NCI-H345 treated with DMSO at 0.1 percent for 48 hours (cell line): ENCODE measurements at regions not wholly inside any gene's neighbourhood (a gene's known extent, or its start where the extent isn't known, plus 50 kb on each side); places are given as distances from the start of the nearest gene placed in this dataset.

ENCODE experiments used
- DNase-seq: peaks from one replicate; lab custom pipeline; 2025; ENCODE audit not compliant: unreplicated experiment; lab: John Stamatoyannopoulos, UW

DNA sequence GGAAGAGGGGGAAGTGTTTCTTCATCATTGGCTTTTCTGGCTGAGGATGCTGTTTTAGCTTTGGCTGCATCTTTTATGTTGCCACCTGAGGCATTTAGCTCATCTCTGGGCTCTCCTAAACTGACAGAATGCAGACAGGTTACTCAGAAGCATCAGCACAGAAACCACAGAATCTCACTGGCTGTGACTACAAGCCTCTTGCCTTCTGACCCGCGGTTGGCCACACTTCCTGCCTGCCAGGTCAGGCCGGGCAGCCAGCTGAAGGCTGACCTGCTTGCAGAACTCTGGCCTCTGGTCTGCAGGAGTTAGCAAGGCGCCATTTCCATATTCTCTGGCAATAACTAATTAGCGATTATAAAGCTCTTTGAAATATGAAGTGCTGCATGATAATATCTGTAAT is 366.5 kb downstream of the MID1IP1 start:
- no peak for DNase-seq

DNA sequence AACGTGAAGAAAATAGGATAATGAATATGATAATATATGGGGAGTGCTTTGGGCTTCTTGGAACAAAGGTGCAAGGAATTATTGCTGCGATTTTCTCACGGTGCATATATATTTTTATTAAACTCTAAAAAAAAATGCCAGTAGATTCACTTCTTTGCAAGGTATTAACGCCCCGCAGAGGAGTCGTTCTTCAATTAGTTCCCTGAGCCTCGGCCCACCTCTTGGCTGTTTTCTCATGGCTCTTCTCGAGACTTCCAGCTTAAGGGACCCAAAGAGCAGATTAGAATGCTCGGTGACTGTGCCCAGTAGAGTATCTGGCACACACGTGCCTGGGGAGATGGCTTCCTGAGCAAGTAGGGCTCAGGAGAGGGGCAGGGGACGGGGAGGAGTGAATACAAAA is 367.4 kb downstream of the MID1IP1 start:
- DNase-seq: no peak

DNA sequence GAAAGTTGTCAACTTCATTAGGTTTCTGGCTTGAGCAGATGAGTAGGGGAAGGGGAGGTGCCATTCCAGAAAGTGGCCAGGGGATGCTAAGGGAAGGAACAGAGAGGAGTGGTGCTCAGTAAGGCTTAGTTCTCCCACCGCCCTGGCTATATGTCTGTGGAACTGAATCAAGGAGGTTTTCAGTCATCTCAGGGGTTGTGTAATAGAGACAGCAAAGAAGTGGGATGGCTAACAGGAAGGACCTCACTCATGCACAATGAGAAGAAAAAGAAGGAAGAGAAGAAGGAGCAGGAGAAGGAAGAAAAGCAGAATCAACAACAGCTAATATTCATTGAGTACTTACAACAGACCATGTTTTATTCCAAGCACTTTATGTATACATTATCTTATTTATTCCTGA is 368.7 kb downstream of the MID1IP1 start:
- no peak for DNase-seq

DNA sequence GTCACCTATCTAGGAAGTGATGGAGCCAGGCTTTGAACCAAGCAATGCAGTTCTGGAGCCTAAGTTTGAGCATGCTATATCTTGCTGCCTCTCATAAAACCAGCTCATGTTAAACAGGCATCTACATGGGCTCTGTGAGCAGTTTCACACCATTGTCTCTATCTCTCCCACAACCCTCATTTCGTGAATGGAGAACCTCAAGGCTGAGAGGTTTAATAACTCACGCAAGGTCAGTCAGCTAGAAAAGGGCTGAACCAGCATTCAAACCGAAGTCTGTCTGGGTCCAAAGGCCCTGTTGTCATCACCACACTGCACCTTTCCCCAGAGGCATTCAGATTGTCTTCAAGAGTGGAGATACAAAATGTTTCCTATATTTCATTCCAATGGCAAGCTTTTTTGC is 369.2 kb downstream of the MID1IP1 start:
- DNase-seq: no peak

DNA sequence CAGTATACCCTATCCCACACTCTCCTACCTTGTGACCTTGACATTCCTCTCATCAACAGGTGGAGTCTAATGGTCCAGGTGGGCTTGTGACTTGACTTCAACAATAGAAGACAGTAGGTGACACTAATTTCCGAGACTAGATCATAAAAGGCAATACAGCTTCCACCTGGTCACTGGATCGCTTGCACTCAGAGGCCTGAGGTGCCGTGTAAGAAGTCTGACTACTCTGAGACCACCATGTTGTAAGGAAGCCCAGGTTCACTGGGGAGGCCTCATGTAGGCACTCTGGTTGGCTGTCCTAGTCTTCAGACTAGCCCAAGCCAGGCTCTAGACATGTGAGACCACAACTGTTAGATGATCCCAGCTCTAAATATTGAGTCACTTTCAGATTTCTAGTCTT is 370.4 kb downstream of the MID1IP1 start:
- DNase-seq: no peak

DNA sequence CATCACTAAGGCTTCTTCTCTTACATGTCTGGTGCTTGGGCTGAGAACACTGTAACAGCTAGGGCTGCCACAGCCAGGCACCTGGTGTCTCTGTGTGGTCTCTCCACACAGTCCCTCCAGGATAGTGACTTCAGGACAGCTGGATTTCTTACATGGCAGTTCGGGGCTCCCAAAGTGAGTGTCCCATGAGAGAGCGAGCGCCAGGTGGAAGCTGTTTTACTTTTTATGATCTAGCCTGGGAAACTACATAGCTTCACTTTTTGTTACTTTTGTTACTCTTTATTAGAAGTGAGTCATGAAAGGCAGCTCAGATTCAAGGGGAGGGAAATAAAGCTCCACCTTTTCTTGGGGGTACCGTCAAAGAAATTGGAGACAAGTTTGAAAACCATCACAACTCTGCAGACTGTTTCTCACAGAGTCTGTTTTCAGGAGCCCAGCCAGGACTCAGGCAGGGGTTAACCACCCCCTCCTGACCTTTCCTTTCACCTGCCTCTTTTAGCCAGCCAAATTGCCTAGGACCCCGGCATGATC is 373.0 kb downstream of the MID1IP1 start:
- DNase-seq: no peak

DNA sequence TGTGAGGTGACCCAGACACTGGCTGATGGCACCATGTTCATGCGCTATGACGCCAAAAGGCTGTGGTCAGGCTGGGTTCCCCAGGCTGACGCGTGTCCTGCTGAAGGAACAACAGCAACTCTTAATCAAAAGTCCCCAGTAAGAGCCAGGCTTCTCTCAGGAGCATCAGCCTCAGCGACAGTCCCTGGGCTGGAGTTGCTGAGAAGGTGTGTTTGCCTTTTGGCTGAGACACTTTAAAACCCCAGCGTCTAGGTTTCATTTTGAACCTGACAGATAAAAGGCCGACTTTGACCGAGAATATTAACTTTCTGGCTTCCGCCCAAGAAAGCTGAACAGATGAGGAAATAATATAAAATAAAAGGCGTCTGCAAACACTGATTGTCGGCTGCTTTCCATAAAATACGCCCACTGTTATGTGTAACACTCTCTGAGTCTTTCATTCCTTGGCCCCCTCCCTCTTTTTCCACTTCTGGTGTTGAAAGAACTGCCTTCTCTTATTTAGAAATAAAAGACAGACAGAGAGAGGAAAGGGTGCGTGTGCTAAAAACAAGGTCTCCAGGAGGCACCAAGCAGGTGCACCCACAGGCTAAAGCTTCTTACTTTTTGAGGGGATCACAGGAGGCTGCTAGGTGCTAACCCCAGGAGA is 373.6 kb downstream of the MID1IP1 start:
- DNase-seq: no peak

DNA sequence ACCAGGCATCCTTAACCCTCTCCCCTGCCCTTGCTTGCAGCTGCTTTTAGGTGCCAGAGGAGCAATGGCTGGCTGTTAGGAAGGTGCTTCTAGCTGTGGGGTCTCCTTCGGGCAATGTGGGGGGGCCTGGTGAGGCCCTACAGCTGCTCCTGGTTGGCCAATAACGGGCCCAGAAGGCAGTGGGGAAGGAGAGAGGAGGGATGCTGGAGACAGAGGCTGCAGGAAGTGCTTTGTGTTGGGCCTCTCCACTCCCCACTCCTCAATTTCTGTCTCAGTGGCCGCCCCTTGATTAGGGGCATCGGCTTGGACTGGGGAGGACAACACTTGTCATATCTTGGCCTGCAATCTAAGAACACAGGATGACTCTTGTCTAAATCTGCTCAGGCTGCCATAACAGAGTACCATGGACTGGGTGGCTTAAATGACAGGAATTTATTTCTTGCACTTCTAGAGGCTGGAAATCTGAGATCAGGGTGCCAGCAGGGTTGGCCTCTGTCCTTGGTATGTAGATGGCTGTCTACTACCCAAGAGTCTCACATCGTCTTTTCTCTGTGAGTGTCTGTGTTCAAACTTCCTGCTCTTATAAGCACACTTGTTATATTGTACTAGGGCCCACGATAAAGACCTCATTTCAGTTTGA is 374.3 kb downstream of the MID1IP1 start:
- no peak for DNase-seq

DNA sequence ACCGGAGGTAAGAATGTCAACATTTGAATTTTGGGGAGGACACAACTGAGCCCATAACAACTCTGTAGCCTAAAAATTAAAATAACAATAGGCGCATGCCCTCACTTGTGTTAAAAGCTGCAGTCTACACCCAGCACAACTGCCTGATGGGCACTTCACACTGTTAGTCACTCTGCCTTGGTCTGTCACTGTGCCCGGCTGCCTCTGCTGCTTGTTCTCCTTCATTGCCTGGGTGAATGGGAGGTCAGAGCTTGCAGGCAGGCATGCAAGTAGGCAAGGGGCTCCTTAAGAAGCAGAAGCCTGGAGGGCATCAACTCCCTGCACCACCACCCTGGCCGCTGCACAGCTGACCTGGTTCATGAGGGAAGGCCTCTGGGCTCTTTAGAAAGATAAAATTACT is 374.8 kb downstream of the MID1IP1 start:
- no peak for DNase-seq

DNA sequence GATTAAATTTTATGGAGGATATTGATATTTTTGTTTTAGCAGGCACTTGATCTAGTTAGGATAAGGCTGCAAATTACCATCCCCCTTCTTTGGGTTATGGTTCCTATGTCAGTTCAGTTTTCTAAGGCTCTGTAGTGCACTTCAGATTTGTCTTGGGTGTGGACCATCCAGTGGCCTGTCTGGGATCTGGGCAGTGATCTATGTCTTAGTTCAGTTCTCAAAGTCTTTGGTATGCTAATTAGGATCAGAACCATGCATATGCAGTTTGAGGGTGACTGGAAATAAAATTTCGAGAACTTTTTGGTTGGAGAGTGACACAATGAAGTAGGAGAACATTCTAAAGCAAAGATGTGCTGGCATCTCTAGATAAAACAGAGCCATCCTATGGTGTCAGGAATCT is 388.2 kb downstream of the MID1IP1 start:
- DNase-seq: no peak

DNA sequence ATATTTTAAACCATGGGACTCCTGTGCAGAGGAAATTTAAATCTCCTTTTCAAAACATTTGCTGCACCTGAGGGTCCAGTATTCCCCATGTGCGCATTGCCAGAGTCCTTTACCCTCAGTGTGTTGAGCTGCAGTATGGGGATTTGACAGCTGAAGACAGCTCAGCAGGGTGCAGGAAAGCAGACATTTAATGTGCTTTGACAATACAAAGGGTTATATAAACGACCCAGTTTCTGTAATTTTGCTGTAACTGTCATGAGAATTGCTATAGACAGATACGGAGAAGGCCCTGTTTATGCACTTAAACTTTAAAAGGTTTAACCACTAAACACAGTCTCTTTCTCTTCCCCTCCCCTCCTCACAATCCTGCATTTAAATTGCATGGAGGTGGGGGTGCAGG is 393.4 kb downstream of the MID1IP1 start:
- DNase-seq: no peak

DNA sequence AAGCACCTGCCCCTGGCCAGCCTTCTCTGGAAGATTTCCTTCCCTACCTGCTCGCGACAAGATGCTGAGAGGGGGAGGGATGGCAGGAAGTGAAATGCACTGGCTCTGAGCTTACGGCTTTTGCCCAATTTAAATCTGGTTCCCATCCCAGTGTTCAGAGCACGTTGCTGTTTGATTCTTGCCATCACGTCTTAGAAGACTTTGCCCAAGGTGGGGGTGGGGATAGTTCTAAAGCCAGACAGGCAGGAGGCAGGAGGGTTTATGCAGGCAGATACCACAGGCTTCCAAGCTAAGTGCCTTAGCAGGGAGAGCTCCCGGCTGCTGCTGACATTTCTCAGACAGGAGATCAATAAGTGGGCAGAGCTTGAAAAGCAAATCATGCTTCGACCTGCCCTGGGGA is 393.9 kb downstream of the MID1IP1 start:
- no peak for DNase-seq

DNA sequence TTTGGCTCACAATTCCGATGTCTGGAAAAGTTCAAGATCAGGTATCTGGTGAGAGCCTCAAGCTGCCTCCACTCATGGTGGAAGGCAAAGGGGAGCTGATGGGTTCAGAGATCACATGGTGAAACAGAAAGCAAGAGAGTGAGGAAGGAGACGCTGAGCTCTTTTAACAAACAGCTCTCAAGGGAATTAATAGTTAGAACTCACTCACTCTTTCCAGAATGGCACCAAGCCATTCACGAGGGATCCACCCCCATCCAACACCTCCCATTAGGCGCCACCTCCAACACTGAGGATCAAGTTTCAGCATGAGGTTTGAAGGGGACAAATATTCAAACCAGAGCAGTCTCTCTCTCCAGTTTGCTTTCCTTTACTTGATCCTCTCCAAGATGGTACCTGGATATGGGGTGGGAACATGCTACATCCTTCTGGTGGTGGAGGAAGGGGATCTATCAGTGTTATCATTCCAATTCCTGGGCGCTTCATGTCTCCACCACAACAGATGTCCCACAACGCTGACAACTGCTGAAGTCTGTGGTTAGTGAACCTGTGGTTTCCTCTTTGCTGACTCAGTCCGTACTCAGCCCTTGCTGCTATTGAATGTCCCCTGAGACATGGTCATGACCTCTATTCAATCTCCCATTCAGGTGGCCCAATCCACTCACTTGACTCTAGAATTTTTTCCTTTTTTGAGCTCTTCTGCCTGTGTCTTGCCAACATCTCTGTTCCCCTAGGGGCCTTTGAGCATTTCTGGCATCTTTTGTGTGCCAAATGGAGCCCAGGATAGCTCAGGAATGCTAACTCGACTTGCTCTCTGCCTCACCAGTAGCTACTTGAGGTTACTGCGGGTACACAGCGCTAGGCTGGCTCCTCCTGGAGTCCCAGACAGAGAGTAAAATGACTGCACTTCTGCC is 395.2 kb downstream of the MID1IP1 start:
- DNase-seq: no peak

DNA sequence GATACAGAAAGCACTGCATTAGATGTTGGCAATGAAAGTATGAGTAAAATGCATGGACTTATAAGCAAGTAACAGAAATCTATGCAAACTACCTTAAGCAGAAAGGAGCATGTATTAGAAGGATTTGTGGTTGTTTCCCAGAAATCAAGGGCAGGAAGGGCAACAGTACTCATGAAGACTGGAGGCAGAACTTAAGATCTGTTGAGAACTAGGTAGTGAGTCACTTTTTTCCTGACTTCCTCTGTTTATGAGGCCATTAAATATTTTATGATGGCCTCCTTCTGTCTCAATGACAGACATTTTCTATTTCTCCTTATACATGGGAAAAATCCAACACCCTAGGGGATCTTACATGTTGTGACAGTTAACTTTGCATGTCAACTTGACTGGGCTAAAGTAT is 398.2 kb downstream of the MID1IP1 start:
- DNase-seq: no peak

DNA sequence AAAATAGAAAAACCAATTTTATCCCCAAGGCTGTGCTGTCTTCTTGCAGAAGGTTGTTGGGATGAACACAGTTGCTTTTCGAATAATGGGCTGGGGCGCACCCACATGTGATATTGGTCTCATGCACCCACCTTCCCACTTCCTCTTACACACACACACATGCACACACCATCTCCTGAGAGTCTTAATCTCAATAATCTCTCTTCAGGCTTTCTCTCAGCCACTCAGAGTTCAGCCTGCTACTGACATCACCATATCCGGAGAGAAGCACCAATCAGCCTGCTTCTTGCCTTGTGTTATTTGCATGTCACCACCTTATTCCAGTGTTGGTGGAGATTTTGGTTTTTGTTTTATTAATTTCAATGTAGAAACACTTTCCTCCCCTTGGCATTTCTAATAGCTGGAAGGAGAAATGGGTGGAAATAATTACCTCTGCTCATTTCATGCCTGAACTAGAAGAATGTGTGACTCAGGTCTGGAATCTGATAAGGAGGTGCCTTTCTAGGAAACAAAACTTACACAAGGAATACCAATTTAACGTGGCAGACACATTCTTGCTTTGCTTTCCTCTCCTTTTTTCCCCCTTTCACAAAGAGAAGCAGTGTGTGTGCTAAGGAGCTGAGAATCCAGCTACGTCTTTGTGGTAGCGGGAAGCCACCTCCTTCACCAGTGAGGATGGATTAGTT is 400.2 kb downstream of the MID1IP1 start:
- no peak for DNase-seq

DNA sequence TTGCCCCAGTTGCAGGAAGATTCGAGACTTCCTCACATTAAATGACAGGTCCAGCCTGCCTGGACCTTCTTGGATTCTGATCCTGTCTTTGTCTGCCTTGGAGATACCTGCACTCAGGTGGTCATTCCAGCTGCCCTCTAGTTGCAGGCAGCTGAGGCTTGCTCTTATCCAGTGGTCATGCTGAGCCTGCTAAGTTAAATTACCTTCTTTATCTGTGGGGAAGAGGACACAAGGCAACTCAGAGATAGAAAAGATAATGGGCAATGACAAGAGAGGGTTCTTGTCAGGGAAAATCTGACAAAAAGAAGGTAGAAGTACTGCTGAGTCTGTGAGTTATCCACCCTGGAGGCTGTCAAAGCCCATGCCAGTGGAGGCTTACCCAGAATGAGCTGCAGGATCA is 401.4 kb downstream of the MID1IP1 start:
- no peak for DNase-seq

DNA sequence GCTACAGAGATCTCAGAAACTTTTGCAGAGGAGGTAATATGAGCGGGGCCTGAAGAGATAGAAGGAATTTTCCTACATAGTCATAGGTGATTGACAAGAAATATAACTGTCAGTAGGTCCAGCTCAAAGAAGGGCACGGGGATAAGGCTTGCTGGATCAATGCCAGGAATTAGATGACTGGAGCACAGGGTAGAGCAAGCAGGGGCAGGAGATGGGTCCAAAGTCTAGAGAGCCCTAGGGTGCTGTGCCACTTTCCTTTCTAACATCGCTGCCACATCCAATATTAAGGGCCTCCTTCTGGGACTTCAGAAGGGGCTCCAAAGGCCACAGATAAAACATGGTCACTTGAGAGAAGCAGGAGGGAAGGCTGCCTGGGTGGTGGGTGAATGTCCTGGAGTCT is 402.2 kb downstream of the MID1IP1 start:
- no peak for DNase-seq

DNA sequence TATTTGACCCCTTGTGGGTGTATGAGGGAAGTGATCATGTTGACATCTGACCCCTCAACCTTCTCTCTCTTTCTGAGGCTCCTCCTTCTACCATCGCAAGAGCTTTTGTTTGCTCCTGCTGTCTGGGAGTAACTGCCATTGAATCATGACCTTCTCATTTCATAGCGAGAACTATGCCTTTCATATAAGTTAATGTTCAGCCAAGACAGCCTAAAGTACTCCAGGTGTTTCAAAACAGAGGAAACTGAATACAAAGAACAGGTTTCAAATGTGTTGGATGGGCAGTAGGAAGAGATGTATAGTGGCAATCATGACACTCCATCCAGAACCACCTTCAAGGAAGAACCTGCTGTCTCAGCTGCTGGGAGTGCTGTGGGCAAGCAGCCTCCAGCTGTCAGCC is 403.1 kb downstream of the MID1IP1 start:
- DNase-seq: no peak

DNA sequence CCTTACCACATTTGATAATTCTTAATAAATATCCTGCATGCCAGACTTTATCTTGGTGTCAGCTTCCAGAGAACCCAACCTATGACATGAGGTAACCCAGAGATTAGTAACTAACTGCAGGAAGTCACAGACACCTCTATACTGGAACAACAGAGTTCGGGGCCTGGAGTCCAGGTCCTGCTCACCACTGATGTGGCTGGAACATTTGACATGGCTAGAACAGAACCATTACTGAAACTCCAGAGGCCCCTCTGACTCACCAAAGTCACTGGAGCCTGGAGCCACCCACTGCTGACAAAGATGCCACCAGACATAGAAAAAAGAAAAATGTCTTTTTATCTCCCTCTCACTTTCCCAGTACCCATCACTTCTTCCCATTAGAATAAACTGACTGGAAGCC is 403.7 kb downstream of the MID1IP1 start:
- DNase-seq: no peak

DNA sequence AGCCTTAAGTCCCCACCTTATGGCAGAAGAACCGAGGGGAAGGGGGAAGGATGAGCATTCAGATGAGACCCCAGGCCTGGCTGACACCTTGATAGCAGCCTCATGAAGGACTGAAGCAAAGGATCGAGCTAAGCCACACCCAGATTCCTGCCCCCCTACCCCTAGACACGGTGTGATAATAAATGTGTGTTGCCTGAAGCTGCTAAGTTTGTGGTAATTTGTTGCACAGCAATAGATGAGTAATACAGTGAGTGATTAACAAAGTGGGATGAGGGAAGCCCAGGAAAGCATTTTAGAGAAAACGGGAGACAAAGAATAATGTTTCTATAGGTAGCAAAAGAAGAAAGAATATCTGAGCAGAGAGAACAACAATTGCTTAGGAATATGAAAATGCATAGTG is 404.2 kb downstream of the MID1IP1 start:
- DNase-seq: no peak

DNA sequence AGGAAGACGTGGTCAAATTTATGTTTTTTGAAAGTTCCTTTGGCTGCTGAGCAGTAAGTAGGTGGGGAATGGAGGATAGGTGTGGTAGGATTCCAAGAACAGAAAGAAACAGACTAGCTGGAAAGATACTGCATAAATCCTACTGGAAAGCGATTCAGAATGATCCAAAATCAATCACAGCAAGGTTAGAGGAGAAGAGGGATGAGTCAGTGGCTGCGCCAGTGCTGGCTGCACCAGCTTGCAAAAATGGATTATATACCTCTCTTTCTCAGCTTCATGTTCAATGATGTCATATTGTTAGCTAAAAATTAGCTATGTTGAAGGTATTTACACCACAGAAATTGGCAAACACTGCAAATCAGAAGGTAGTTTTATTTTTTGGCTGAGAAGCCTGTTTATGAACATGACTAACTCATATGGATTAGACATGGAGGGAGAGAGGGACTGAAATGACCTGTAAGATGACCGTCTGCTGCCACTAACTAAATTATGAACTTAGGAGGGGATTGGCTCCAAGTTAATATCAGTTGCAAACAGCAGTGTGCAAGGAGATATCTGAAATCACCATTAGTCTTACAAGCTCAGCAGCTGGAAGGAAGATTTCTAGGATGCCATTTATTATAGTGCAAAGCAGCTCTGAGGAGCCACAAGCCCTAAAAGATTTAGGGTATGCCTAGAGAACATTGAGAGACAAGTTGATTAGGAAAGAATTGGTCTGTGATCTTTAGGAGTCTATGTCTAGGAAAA is 405.3 kb downstream of the MID1IP1 start:
- no peak for DNase-seq
